Neural progenitor cell (in vitro differentiated cells): ENCODE measurements at regions not wholly inside any gene's neighbourhood (a gene's known extent, or its start where the extent isn't known, plus 50 kb on each side); places are given as distances from the start of the nearest gene placed in this dataset.

Experiments
- DNase-seq: peaks from one replicate; pipeline ENCODE4 v3.0.0-alpha.2; 2016; ENCODE audit warnings: low spot score
- H2AFZ ChIP-seq: fragments of 200-600 bp; sonication (generic); replicated peaks from 2 replicates; pipeline ENCODE4 v1.6.1; 2016; ENCODE audit warnings: antibody characterized with exemption
- H3F3A ChIP-seq: fragments of 200-600 bp; sonication (generic); 2 replicates; pipeline ENCODE4 v1.6.1; 2016; ENCODE audit warnings: antibody characterized with exemption, low read depth
- H3K27ac ChIP-seq: fragments of 200-600 bp; sonication (generic); 2 replicates; pipeline ENCODE4 v1.5.1; 2016; ENCODE audit warnings: mild to moderate bottlenecking
- H3K27me3 ChIP-seq: fragments of 200-600 bp; sonication (generic); 2 replicates; pipeline ENCODE4 v1.6.1; 2016; ENCODE audit warnings: mild to moderate bottlenecking, moderate library complexity
- H3K36me3 ChIP-seq: fragments of 200-600 bp; sonication (generic); 2 replicates; pipeline ENCODE4 v1.5.1; 2016
- H3K4me1 ChIP-seq: fragments of 200-600 bp; sonication (generic); 2 replicates; pipeline ENCODE4 v1.6.1; 2016; ENCODE audit warnings: mixed run types
- H3K4me2 ChIP-seq: fragments of 200-600 bp; sonication (generic); 2 replicates; pipeline ENCODE4 v1.6.1; 2016
- H3K4me3 ChIP-seq: fragments of 200-600 bp; sonication (generic); 2 replicates; pipeline ENCODE4 v1.5.1; 2016
- H3K79me2 ChIP-seq: fragments of 200-600 bp; sonication (generic); 2 replicates; pipeline ENCODE4 v1.6.1; 2016; ENCODE audit warnings: low read depth
- H3K9ac ChIP-seq: fragments of 200-600 bp; sonication (generic); 2 replicates; pipeline ENCODE4 v1.6.1; 2016
- H3K9me3 ChIP-seq: fragments of 200-600 bp; sonication (generic); 2 replicates; pipeline ENCODE4 v1.5.1; 2016; ENCODE audit warnings: low read depth
- H4K20me1 ChIP-seq: fragments of 200-600 bp; sonication (generic); 2 replicates; pipeline ENCODE4 v1.6.1; 2016; ENCODE audit warnings: low read depth
- H3K27ac Mint-ChIP-seq: 3 replicates; pipeline ENCODE4 v1.8.0; 2021; ENCODE audit warnings: mixed read lengths
- H3K27me3 Mint-ChIP-seq: 2 replicates; pipeline ENCODE4 v1.8.0; 2022; ENCODE audit warnings: low read depth, mild to moderate bottlenecking, inconsistent platforms, moderate library complexity, mixed read lengths; ENCODE audit not compliant: insufficient read depth
- H3K36me3 Mint-ChIP-seq: 3 replicates; pipeline ENCODE4 v1.8.0; 2021; ENCODE audit warnings: mixed read lengths
- H3K4me1 Mint-ChIP-seq: 3 replicates; pipeline ENCODE4 v1.8.0; 2021; ENCODE audit warnings: mixed read lengths
- H3K4me3 Mint-ChIP-seq: 3 replicates; pipeline ENCODE4 v1.8.0; 2021; ENCODE audit warnings: mild to moderate bottlenecking, moderate library complexity, mixed read lengths
- H3K9me3 Mint-ChIP-seq: 3 replicates; pipeline ENCODE4 v1.8.0; 2020; ENCODE audit warnings: mixed read lengths
- EZH2 ChIP-seq: fragments of 200-600 bp; sonication (generic); IDR thresholded peaks from 2 replicates; pipeline ENCODE4 v1.6.1; 2017; ENCODE audit warnings: antibody characterized with exemption, mild to moderate bottlenecking, moderate library complexity
- EZH2phosphoT487 ChIP-seq: fragments of 200-600 bp; sonication (generic); IDR thresholded peaks from 2 replicates; pipeline ENCODE4 v1.6.1; 2017; ENCODE audit warnings: antibody characterized with exemption
- TF ChIP-seq, protein P1 (sequence below): fragments of 200-600 bp; sonication (generic); IDR thresholded peaks from 2 replicates; pipeline ENCODE4 v1.5.1; 2017; ENCODE audit warnings: antibody characterized with exemption, mild to moderate bottlenecking

DNA sequence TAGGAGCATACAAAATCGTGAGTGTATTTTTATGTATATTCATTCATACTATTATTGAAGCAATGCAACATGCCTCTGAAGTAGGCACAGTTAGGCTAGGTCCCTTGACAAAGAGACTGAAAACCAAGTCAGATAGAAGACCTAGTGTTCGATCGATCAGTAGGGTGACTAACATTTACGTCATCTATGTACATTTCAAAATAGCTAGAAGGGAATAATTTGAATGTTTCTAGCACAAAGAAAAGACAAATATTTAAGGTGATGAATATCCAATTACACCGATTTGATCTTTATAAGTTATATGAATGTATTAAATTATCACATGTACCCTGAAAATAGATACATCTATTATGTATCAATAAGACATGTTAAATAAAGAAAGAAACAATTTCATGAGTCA is 610.1 kb downstream of the TOX3 start:
- Histone ChIP-seq H3K9me3 (no peaks in the 10 kb centered on the region), H3F3A (no peaks in the 10 kb centered on the region), H3K4me3 (no peak overlapping the region), H3K9ac (no peak overlapping the region), H3K79me2 (no peaks in the 10 kb centered on the region), H2AFZ (no peak overlapping the region), H4K20me1 (no peaks in the 10 kb centered on the region), H3K27ac (no peak overlapping the region), H3K36me3 (no peaks in the 10 kb centered on the region), H3K4me2 (no peak overlapping the region), H3K27me3 (no peaks in the 10 kb centered on the region), H3K4me1 (peaks cover 15% of the 10 kb centered on the region)
- DNase-seq: no peak
- TF ChIP-seq EZH2phosphoT487: no peak
- no peak for TF ChIP-seq EZH2
- TF ChIP-seq, protein P1, sequence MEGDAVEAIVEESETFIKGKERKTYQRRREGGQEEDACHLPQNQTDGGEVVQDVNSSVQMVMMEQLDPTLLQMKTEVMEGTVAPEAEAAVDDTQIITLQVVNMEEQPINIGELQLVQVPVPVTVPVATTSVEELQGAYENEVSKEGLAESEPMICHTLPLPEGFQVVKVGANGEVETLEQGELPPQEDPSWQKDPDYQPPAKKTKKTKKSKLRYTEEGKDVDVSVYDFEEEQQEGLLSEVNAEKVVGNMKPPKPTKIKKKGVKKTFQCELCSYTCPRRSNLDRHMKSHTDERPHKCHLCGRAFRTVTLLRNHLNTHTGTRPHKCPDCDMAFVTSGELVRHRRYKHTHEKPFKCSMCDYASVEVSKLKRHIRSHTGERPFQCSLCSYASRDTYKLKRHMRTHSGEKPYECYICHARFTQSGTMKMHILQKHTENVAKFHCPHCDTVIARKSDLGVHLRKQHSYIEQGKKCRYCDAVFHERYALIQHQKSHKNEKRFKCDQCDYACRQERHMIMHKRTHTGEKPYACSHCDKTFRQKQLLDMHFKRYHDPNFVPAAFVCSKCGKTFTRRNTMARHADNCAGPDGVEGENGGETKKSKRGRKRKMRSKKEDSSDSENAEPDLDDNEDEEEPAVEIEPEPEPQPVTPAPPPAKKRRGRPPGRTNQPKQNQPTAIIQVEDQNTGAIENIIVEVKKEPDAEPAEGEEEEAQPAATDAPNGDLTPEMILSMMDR: no peak
- H3K27ac Mint-ChIP-seq: no peak overlapping the region
- peaks cover 7% of the 10 kb centered on the region for H3K4me1 Mint-ChIP-seq
- no peak overlapping the region for H3K4me3 Mint-ChIP-seq
- H3K9me3 Mint-ChIP-seq: no peaks in the 10 kb centered on the region
- H3K27me3 Mint-ChIP-seq: peaks cover 14% of the 10 kb centered on the region
- H3K36me3 Mint-ChIP-seq: no peaks in the 10 kb centered on the region

DNA sequence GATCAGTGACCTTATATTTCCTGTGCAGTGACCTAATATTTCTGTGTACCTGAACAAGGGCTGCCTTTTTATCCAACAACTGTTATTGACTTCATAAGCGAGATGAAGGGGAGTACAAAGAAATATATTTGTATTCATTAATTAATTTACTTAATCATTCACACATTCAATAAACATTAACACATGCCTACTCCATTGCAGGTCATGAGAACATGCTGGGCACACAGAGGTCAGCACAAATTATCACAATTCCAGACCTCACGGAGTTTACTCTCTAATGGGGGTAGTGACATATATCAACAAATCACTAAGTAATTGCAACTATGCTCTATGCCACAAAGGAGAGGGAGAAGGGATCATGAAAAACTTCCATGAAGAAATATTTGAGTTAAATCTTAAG is 614.6 kb downstream of the TOX3 start:
- no peak overlapping the region for H2AFZ ChIP-seq
- H3K4me1 Mint-ChIP-seq: peaks cover 10% of the 10 kb centered on the region
- no peak overlapping the region for H3K4me3 ChIP-seq
- H3K9ac ChIP-seq: no peak overlapping the region
- H3K9me3 ChIP-seq: no peaks in the 10 kb centered on the region
- no peaks in the 10 kb centered on the region for H4K20me1 ChIP-seq
- peaks cover 2% of the 10 kb centered on the region for H3K9me3 Mint-ChIP-seq
- H3K36me3 Mint-ChIP-seq: no peaks in the 10 kb centered on the region
- no peak overlapping the region for H3K4me2 ChIP-seq
- H3K4me3 Mint-ChIP-seq: no peak overlapping the region
- H3K27me3 ChIP-seq: no peaks in the 10 kb centered on the region
- no peak overlapping the region for H3K27ac Mint-ChIP-seq
- DNase-seq: no peak
- H3K27me3 Mint-ChIP-seq: peaks cover 12% of the 10 kb centered on the region
- H3F3A ChIP-seq: no peaks in the 10 kb centered on the region
- H3K79me2 ChIP-seq: no peaks in the 10 kb centered on the region
- H3K36me3 ChIP-seq: no peaks in the 10 kb centered on the region
- no peaks in the 10 kb centered on the region for H3K4me1 ChIP-seq
- H3K27ac ChIP-seq: no peak overlapping the region
- TF ChIP-seq EZH2 (no peak), EZH2phosphoT487 (no peak)
- TF ChIP-seq, protein P1: no peak

DNA sequence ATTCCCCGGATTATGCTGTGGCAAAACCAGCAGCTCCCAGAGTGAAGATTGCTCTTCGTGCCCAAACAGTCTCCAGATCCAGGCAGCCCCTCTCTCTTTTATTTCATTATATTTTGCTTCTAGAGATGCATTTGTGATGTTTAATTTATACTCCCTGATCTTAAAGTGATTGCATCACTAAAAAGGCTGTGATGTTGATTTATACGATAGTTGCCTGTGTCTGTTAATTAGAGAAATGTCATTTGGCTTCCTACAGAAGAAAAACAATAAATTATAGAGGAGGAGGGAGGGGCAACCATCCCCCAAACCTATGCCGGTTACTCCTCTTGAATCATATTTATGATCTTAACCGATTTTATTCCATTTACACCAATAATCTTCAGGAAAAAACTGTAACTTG is 615.3 kb downstream of the TOX3 start:
- Histone ChIP-seq H3K9me3 (no peaks in the 10 kb centered on the region), H3F3A (no peaks in the 10 kb centered on the region), H2AFZ (no peak overlapping the region), H3K9ac (no peak overlapping the region), H3K4me2 (no peak overlapping the region), H3K4me3 (no peak overlapping the region), H3K27ac (no peak overlapping the region), H3K79me2 (no peaks in the 10 kb centered on the region), H3K27me3 (no peaks in the 10 kb centered on the region), H3K36me3 (no peaks in the 10 kb centered on the region), H3K4me1 (no peaks in the 10 kb centered on the region), H4K20me1 (no peaks in the 10 kb centered on the region)
- Mint-ChIP-seq H3K4me3 (no peak overlapping the region), H3K4me1 (peaks cover 12% of the 10 kb centered on the region), H3K27ac (no peak overlapping the region), H3K36me3 (no peaks in the 10 kb centered on the region), H3K27me3 (peaks cover 12% of the 10 kb centered on the region), H3K9me3 (peaks cover 2% of the 10 kb centered on the region)
- TF ChIP-seq EZH2phosphoT487 (no peak), EZH2 (no peak)
- TF ChIP-seq, protein P1: no peak
- DNase-seq: no peak
